Fibroblast of lung (primary cell): ENCODE measurements at regions not wholly inside any gene's neighbourhood (a gene's known extent, or its start where the extent isn't known, plus 50 kb on each side); places are given as distances from the start of the nearest gene placed in this dataset.
"Not testable (repeated sequence)": the region's sequence is repeated elsewhere in the genome, so short reads cannot be mapped to it uniquely, and the experiment has no call there.

ENCODE experiments used
- DNase-seq, 2 donors: peaks; one replicate each; pipeline versions ENCODE4 v3.0.0 to v3.0.0-alpha.2; 2010; ENCODE audit warnings: low read depth in 2 of 2
- H2AFZ ChIP-seq: 2 replicates; pipeline ENCODE4 v1.5.1; 2012; ENCODE audit warnings: low read length, control low read depth, inconsistent platforms
- H3K27ac ChIP-seq: 2 replicates; pipeline ENCODE4 v1.5.1; 2011; ENCODE audit warnings: low read length, control low read depth; ENCODE audit not compliant: insufficient read depth
- H3K27me3 ChIP-seq: 2 replicates; pipeline ENCODE4 v1.5.1; 2011; ENCODE audit warnings: mild to moderate bottlenecking, low read length; ENCODE audit not compliant: control insufficient read depth, insufficient read depth
- H3K36me3 ChIP-seq: 2 replicates; pipeline ENCODE4 v1.5.1; 2011; ENCODE audit warnings: low read length; ENCODE audit not compliant: control insufficient read depth, insufficient read depth
- H3K4me1 ChIP-seq: 2 replicates; pipeline ENCODE4 v1.5.1; 2011; ENCODE audit warnings: low read length; ENCODE audit not compliant: control insufficient read depth, insufficient read depth; ENCODE audit errors: extremely low read depth
- H3K4me2 ChIP-seq: 2 replicates; pipeline ENCODE4 v1.5.1; 2011; ENCODE audit warnings: low read length, control low read depth; ENCODE audit not compliant: insufficient read depth; ENCODE audit errors: extremely low read depth
- H3K4me3 ChIP-seq, 4 experiments: fragments of 200-600 bp in 1 of 4; sonication (generic) in 1 of 4; replicated peaks in 1 of 4; 2 replicates each; pipeline ENCODE4 v1.5.1; 2011 to 2016; ENCODE audit warnings: low read length in 4 of 4, low read depth in 3 of 4, mild to moderate bottlenecking in 3 of 4, control low read depth in 2 of 4, inconsistent platforms in 1 of 4, mixed read lengths in 1 of 4; ENCODE audit not compliant: insufficient read depth in 1 of 4; ENCODE audit errors: control extremely low read depth in 1 of 4
- H3K79me2 ChIP-seq: 2 replicates; pipeline ENCODE4 v1.5.1; 2012; ENCODE audit warnings: mild to moderate bottlenecking, low read length, inconsistent platforms; ENCODE audit not compliant: control insufficient read depth, insufficient read depth
- H3K9ac ChIP-seq: 2 replicates; pipeline ENCODE4 v1.5.1; 2011; ENCODE audit warnings: mild to moderate bottlenecking, low read length, control low read depth; ENCODE audit not compliant: insufficient read depth
- H3K9me3 ChIP-seq: 2 replicates; pipeline ENCODE4 v1.5.1; 2012; ENCODE audit warnings: low read depth, low read length; ENCODE audit not compliant: control insufficient read depth, insufficient read depth
- H4K20me1 ChIP-seq: 2 replicates; pipeline ENCODE4 v1.5.1; 2011; ENCODE audit warnings: low read length; ENCODE audit not compliant: control insufficient read depth, insufficient read depth; ENCODE audit errors: extremely low read depth
- EZH2 ChIP-seq: IDR thresholded peaks from 2 replicates; pipeline ENCODE4 v1.5.1; 2012; ENCODE audit warnings: low read length, control low read depth, mild to moderate bottlenecking; ENCODE audit errors: missing control alignments
- TF ChIP-seq, protein P1 (sequence below), 2 donors: IDR thresholded peaks in 1 of 2; conservative IDR thresholded peaks in 1 of 2; 1 replicate in 1 of 2; 2 replicates in 1 of 2; pipeline ENCODE4 v1.5.1; 2011 to 2012; ENCODE audit warnings: low read length in 2 of 2, control low read depth in 1 of 2, inconsistent platforms in 1 of 2, low read depth in 1 of 2, mild to moderate bottlenecking in 1 of 2

DNA sequence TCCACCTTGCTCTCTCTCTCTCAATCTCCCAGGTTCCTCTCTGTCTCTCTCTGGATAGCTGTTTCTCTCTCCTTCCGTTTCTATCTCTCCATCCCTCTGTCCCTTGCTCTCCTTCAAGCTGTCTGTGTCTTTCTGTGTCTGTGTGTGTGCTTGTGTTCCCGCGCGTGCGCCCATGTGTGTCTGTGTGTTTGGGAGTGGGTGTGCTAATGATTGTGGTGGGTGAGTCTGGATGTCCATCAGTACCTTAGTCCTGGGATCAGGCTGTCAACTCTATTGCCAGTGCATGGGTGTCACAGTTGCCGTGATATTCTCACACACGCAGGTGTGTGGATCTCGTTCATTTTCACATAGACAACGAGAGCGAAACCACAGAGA is 1380.6 kb upstream of the DEFB115 start:
- no peaks in the 10 kb centered on the region for H3K9me3 ChIP-seq
- H2AFZ ChIP-seq = no peak overlapping the region
- no peak overlapping the region for H3K27ac ChIP-seq
- H3K79me2 ChIP-seq = no peaks in the 10 kb centered on the region
- TF ChIP-seq EZH2 = no peak
- TF ChIP-seq, protein P1, sequence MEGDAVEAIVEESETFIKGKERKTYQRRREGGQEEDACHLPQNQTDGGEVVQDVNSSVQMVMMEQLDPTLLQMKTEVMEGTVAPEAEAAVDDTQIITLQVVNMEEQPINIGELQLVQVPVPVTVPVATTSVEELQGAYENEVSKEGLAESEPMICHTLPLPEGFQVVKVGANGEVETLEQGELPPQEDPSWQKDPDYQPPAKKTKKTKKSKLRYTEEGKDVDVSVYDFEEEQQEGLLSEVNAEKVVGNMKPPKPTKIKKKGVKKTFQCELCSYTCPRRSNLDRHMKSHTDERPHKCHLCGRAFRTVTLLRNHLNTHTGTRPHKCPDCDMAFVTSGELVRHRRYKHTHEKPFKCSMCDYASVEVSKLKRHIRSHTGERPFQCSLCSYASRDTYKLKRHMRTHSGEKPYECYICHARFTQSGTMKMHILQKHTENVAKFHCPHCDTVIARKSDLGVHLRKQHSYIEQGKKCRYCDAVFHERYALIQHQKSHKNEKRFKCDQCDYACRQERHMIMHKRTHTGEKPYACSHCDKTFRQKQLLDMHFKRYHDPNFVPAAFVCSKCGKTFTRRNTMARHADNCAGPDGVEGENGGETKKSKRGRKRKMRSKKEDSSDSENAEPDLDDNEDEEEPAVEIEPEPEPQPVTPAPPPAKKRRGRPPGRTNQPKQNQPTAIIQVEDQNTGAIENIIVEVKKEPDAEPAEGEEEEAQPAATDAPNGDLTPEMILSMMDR (conservative IDR thresholded peaks at IDR 0.05 in 1 of 2, IDR thresholded peaks at IDR 0.05 in 1 of 2; ENCODE audit: low read depth in 1 of 2, low read length in 2 of 2) = no peak
- DNase-seq = no peak
- no peaks in the 10 kb centered on the region for H3K27me3 ChIP-seq
- H3K4me2 ChIP-seq = no peak overlapping the region
- no peaks in the 10 kb centered on the region for H3K4me1 ChIP-seq
- no peak overlapping the region for H3K4me3 ChIP-seq
- no peaks in the 10 kb centered on the region for H4K20me1 ChIP-seq
- no peaks in the 10 kb centered on the region for H3K36me3 ChIP-seq
- no peak overlapping the region for H3K9ac ChIP-seq

- not testable (repeated sequence) for H2AFZ ChIP-seq, H3K27ac ChIP-seq, H3K4me2 ChIP-seq, H3K9me3 ChIP-seq, H3K36me3 ChIP-seq, H3K4me1 ChIP-seq, H3K79me2 ChIP-seq, H4K20me1 ChIP-seq, DNase-seq, H3K27me3 ChIP-seq, H3K9ac ChIP-seq
- peak overlapping the region in 1 of 4 experiments; percentile 35 for H3K4me3 ChIP-seq
These were observed 1379.8 kb upstream of the DEFB115 start for GRCh38 chr20:29877411-29878280.

DNA sequence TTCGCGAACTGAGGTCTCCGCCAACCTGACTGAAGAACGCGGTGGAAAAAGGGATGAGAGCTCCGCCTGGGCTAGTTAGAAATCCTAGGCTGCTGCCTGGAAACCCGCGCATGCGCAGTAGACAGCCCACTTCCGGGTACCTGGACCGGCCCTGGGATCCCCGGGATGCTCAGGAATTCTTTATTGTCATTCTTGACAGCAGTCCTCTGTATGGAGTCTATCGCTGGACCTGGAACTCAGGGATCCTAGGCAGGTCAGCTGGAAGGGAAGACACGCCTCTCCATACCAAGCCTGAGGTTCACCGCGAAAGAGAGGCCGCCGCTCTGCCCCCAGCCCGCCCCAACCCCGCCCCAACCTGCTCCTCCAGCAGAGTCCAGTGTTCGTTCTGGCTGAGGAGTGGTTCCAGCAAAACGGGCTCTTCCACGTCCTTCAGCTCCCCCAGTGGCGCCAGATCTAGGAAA is 1379.2 kb upstream of the DEFB115 start:
- Histone ChIP-seq H3K36me3 (no peaks in the 10 kb centered on the region), H3K4me1 (no peaks in the 10 kb centered on the region), H3K4me2 (no peak overlapping the region), H4K20me1 (no peaks in the 10 kb centered on the region), H3K4me3 (peak overlapping the region in 1 of 4 experiments; percentile 35), H3K27ac (no peak overlapping the region), H3K9ac (no peak overlapping the region), H3K27me3 (no peaks in the 10 kb centered on the region), H2AFZ (no peak overlapping the region), H3K79me2 (no peaks in the 10 kb centered on the region), H3K9me3 (no peaks in the 10 kb centered on the region)
- TF ChIP-seq, protein P1 (conservative IDR thresholded peaks at IDR 0.05 in 1 of 2, IDR thresholded peaks at IDR 0.05 in 1 of 2; ENCODE audit: low read depth in 1 of 2, low read length in 2 of 2) = no peak
- no peak for TF ChIP-seq EZH2
- DNase-seq = peak in 1 of 2 donors; percentile 2
